Prostate gland (tissue), 2 donors: ENCODE measurements at regions not wholly inside any gene's neighbourhood (a gene's known extent, or its start where the extent isn't known, plus 50 kb on each side); places are given as distances from the start of the nearest gene placed in this dataset.

ENCODE experiments used
- CTCF ChIP-seq, 4 experiments: fragments of 200-600 bp in 2 of 4; fragments of 450-650 bp in 2 of 4; sonication (generic) in 2 of 4; IDR thresholded peaks; 1 replicate in 3 of 4; 2 replicates in 1 of 4; pipeline ENCODE4 v1.5.1; 2016 to 2019; ENCODE audit warnings: antibody characterized with exemption in 4 of 4, mild to moderate bottlenecking in 2 of 4, moderate library complexity in 2 of 4
- POLR2A ChIP-seq: fragments of 450-650 bp; IDR thresholded peaks from one replicate; pipeline ENCODE4 v1.6.1; 2016; ENCODE audit warnings: antibody characterized with exemption, mild to moderate bottlenecking
- POLR2AphosphoS5 ChIP-seq: sonication (generic); formaldehyde crosslinking; IDR thresholded peaks from one replicate; pipeline ENCODE4 v1.6.1; 2017; ENCODE audit warnings: antibody characterized with exemption

- TF ChIP-seq CTCF (IDR thresholded peaks at IDR 0.05) (no peak), POLR2A (no peak), POLR2AphosphoS5 (no peak)
Measured at GRCh38 chr4:119841361-119841760, 212.8 kb upstream of the PDE5A start.
